ENCODE measurements at regions not wholly inside any gene's neighbourhood (a gene's known extent, or its start where the extent isn't known, plus 50 kb on each side); places are given as distances from the start of the nearest gene placed in this dataset.

- Histone ChIP-seq H3K79me2 (ENCODE audit: insufficient read depth, low read length) (no peaks in the 10 kb centered on the region), H3K9ac (ENCODE audit: insufficient read depth, low read depth, low read length) (no peak overlapping the region), H4K20me1 (ENCODE audit: insufficient read depth, low read length) (no peaks in the 10 kb centered on the region), H3K27ac (ENCODE audit: extremely low read length, insufficient read depth, low read length) (no peak overlapping the region), H3K27me3 (ENCODE audit: control insufficient read depth in 1 of 2, insufficient read depth in 2 of 2, low read length in 2 of 2) (no peaks in the 10 kb centered on the region), H3K36me3 (replicated peaks in 1 of 2; ENCODE audit: control insufficient read depth in 1 of 2, insufficient read depth in 2 of 2, low read length in 2 of 2) (no peaks in the 10 kb centered on the region), H3K4me1 (ENCODE audit: insufficient read depth, low read length) (no peaks in the 10 kb centered on the region), H3K9me3 (ENCODE audit: low read length) (no peaks in the 10 kb centered on the region), H3K4me2 (ENCODE audit: low read depth, low read length) (no peak overlapping the region), H2AFZ (ENCODE audit: low read length) (no peak overlapping the region), H3K4me3 (replicated peaks in 1 of 3; ENCODE audit: insufficient read depth in 1 of 3, low read depth in 2 of 3, low read length in 3 of 3) (no peak overlapping the region)
- TF ChIP-seq, protein P1, sequence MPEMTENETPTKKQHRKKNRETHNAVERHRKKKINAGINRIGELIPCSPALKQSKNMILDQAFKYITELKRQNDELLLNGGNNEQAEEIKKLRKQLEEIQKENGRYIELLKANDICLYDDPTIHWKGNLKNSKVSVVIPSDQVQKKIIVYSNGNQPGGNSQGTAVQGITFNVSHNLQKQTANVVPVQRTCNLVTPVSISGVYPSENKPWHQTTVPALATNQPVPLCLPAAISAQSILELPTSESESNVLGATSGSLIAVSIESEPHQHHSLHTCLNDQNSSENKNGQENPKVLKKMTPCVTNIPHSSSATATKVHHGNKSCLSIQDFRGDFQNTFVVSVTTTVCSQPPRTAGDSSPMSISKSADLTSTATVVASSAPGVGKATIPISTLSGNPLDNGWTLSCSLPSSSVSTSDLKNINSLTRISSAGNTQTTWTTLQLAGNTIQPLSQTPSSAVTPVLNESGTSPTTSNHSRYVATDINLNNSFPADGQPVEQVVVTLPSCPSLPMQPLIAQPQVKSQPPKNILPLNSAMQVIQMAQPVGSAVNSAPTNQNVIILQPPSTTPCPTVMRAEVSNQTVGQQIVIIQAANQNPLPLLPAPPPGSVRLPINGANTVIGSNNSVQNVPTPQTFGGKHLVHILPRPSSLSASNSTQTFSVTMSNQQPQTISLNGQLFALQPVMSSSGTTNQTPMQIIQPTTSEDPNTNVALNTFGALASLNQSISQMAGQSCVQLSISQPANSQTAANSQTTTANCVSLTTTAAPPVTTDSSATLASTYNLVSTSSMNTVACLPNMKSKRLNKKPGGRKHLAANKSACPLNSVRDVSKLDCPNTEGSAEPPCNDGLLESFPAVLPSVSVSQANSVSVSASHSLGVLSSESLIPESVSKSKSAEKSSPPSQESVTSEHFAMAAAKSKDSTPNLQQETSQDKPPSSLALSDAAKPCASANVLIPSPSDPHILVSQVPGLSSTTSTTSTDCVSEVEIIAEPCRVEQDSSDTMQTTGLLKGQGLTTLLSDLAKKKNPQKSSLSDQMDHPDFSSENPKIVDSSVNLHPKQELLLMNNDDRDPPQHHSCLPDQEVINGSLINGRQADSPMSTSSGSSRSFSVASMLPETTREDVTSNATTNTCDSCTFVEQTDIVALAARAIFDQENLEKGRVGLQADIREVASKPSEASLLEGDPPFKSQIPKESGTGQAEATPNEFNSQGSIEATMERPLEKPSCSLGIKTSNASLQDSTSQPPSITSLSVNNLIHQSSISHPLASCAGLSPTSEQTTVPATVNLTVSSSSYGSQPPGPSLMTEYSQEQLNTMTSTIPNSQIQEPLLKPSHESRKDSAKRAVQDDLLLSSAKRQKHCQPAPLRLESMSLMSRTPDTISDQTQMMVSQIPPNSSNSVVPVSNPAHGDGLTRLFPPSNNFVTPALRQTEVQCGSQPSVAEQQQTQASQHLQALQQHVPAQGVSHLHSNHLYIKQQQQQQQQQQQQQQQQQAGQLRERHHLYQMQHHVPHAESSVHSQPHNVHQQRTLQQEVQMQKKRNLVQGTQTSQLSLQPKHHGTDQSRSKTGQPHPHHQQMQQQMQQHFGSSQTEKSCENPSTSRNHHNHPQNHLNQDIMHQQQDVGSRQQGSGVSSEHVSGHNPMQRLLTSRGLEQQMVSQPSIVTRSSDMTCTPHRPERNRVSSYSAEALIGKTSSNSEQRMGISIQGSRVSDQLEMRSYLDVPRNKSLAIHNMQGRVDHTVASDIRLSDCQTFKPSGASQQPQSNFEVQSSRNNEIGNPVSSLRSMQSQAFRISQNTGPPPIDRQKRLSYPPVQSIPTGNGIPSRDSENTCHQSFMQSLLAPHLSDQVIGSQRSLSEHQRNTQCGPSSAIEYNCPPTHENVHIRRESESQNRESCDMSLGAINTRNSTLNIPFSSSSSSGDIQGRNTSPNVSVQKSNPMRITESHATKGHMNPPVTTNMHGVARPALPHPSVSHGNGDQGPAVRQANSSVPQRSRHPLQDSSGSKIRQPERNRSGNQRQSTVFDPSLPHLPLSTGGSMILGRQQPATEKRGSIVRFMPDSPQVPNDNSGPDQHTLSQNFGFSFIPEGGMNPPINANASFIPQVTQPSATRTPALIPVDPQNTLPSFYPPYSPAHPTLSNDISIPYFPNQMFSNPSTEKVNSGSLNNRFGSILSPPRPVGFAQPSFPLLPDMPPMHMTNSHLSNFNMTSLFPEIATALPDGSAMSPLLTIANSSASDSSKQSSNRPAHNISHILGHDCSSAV (CRISPR knock-in tag; IDR thresholded peaks at IDR 0.05; ENCODE audit: borderline replicate concordance) = no peak
- TF ChIP-seq ZNF562 (CRISPR knock-in tag; IDR thresholded peaks at IDR 0.05; ENCODE audit: borderline replicate concordance) (no peak), ZNF556 (CRISPR knock-in tag; IDR thresholded peaks at IDR 0.05; ENCODE audit: borderline replicate concordance) (no peak), FOXO4 (CRISPR knock-in tag; conservative IDR thresholded peaks at IDR 0.05) (no peak), ZNF292 (CRISPR knock-in tag; IDR thresholded peaks at IDR 0.05; ENCODE audit: borderline replicate concordance, low read depth) (no peak), ZNF558 (CRISPR knock-in tag; IDR thresholded peaks at IDR 0.05; ENCODE audit: borderline replicate concordance) (no peak), ZNF337 (CRISPR knock-in tag; IDR thresholded peaks at IDR 0.05; ENCODE audit: borderline replicate concordance, low read depth) (no peak)
- TF ChIP-seq, protein P2, sequence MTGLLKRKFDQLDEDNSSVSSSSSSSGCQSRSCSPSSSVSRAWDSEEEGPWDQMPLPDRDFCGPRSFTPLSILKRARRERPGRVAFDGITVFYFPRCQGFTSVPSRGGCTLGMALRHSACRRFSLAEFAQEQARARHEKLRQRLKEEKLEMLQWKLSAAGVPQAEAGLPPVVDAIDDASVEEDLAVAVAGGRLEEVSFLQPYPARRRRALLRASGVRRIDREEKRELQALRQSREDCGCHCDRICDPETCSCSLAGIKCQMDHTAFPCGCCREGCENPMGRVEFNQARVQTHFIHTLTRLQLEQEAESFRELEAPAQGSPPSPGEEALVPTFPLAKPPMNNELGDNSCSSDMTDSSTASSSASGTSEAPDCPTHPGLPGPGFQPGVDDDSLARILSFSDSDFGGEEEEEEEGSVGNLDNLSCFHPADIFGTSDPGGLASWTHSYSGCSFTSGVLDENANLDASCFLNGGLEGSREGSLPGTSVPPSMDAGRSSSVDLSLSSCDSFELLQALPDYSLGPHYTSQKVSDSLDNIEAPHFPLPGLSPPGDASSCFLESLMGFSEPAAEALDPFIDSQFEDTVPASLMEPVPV (CRISPR knock-in tag; IDR thresholded peaks at IDR 0.05) = no peak
- TF ChIP-seq, protein P3, sequence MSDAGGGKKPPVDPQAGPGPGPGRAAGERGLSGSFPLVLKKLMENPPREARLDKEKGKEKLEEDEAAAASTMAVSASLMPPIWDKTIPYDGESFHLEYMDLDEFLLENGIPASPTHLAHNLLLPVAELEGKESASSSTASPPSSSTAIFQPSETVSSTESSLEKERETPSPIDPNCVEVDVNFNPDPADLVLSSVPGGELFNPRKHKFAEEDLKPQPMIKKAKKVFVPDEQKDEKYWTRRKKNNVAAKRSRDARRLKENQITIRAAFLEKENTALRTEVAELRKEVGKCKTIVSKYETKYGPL (CRISPR knock-in tag; IDR thresholded peaks at IDR 0.05) = no peak
- WGBS (ENCODE audit: low lambda C conversion rate) = 0% methylated on average over 1 of the region's 1 CpG
- no peak for DNase-seq (ENCODE audit: low spot score)
- in situ Hi-C loops (cut with HindIII; ENCODE audit: extremely low pct_ligation_motif_present, low pct_unique_long_range_greater_than_20kb) (loop anchor here (25.0 kb wide), 1 partner anchor 1256 kb away; the partner anchor contains the start of gene COL12A1), intact Hi-C loops (cut with micrococcal nuclease; ENCODE audit: unreplicated experiment) (no loop called here)
- ATAC-seq = no peak
- no peak for FAIRE-seq
- BruUV-seq (replicated peaks) = no TSS peak
- ChIA-PET POLR2A (no interaction called here), CTCF (ENCODE audit: low intra/inter-chr PET ratio, low total read pairs) (no interaction called here)
Observed at GRCh38 chr6:73956305-73956704, 260.3 kb downstream of the CD109 start.

Measured in HepG2 (cell line).